PC-3 (cell line): ENCODE measurements at regions not wholly inside any gene's neighbourhood (a gene's known extent, or its start where the extent isn't known, plus 50 kb on each side); places are given as distances from the start of the nearest gene placed in this dataset.

Experiments used
- CTCF ChIP-seq: fragments of 300-600 bp; sonication (generic); conservative IDR thresholded peaks from 2 replicates; pipeline ENCODE4 v1.5.1; 2017; ENCODE audit warnings: antibody characterized with exemption, low read depth, mild to moderate bottlenecking, low read length
- EZH2 ChIP-seq: fragments of 300-600 bp; sonication (generic); IDR thresholded peaks from one replicate; pipeline ENCODE4 v1.6.1; 2017; ENCODE audit warnings: antibody characterized with exemption, mild to moderate bottlenecking, low read length; ENCODE audit not compliant: unreplicated experiment

- no peak for TF ChIP-seq CTCF
- no peak for TF ChIP-seq EZH2
Observed at GRCh38 chr11:38272376-38272775, 1674.3 kb upstream of the RAG2 start.
